HG03060 (cell line): ENCODE measurements at regions not wholly inside any gene's neighbourhood (a gene's known extent, or its start where the extent isn't known, plus 50 kb on each side); places are given as distances from the start of the nearest gene placed in this dataset.

Experiments
- ATAC-seq: cut with Tn5 transposase; IDR thresholded peaks from one replicate; pipeline ENCODE4 v1.9.1; 2021; ENCODE audit warnings: low read depth, moderate number of reproducible peaks; ENCODE audit not compliant: unreplicated experiment

- ATAC-seq: no peak
Observed at GRCh38 chr1:94708299-94708685, 111.9 kb upstream of the SLC44A3 start.

GRCh38 chr1:94707321-94708298 is 112.5 kb upstream of the SLC44A3 start:
- ATAC-seq: no peak

GRCh38 chr1:94702442-94702815 is 117.7 kb upstream of the SLC44A3 start:
- no peak for ATAC-seq

- ATAC-seq: no peak
Observed at GRCh38 chr1:94701796-94702441, 118.2 kb upstream of the SLC44A3 start.

- no peak for ATAC-seq
Observed at GRCh38 chr1:94698759-94699502, 121.2 kb upstream of the SLC44A3 start.

GRCh38 chr1:94698356-94698755 is 121.8 kb upstream of the SLC44A3 start:
- ATAC-seq: no peak

- ATAC-seq: no peak
Observed at GRCh38 chr1:94697839-94698238, 122.3 kb upstream of the SLC44A3 start.

- ATAC-seq: no peak
Observed at GRCh38 chr1:94694226-94694915, 125.8 kb upstream of the SLC44A3 start.

- ATAC-seq: no peak
Observed at GRCh38 chr1:94693435-94693834, 126.7 kb upstream of the SLC44A3 start.

- no peak for ATAC-seq
Observed at GRCh38 chr1:94693029-94693428, 127.1 kb upstream of the SLC44A3 start.

GRCh38 chr1:94688646-94689045 is 131.5 kb upstream of the SLC44A3 start:
- no peak for ATAC-seq

- ATAC-seq: no peak
Observed at GRCh38 chr1:94686882-94687281, 133.3 kb upstream of the SLC44A3 start.

GRCh38 chr1:94684690-94685250 is 135.4 kb upstream of the SLC44A3 start:
- ATAC-seq: no peak

GRCh38 chr1:94683886-94684285 is 136.3 kb upstream of the SLC44A3 start:
- no peak for ATAC-seq

- ATAC-seq: no peak
Observed at GRCh38 chr1:94680039-94680377, 138.4 kb upstream of the F3 start.

GRCh38 chr1:94679332-94680038 is 137.9 kb upstream of the F3 start:
- ATAC-seq: no peak

- ATAC-seq: no peak
Observed at GRCh38 chr1:94678202-94678848, 136.8 kb upstream of the F3 start.

- ATAC-seq: no peak
Observed at GRCh38 chr1:94677714-94678113, 136.2 kb upstream of the F3 start.

- ATAC-seq: no peak
Observed at GRCh38 chr1:94677087-94677486, 135.5 kb upstream of the F3 start.
